ENCODE measurements at regions not wholly inside any gene's neighbourhood (a gene's known extent, or its start where the extent isn't known, plus 50 kb on each side); places are given as distances from the start of the nearest gene placed in this dataset.

DNA sequence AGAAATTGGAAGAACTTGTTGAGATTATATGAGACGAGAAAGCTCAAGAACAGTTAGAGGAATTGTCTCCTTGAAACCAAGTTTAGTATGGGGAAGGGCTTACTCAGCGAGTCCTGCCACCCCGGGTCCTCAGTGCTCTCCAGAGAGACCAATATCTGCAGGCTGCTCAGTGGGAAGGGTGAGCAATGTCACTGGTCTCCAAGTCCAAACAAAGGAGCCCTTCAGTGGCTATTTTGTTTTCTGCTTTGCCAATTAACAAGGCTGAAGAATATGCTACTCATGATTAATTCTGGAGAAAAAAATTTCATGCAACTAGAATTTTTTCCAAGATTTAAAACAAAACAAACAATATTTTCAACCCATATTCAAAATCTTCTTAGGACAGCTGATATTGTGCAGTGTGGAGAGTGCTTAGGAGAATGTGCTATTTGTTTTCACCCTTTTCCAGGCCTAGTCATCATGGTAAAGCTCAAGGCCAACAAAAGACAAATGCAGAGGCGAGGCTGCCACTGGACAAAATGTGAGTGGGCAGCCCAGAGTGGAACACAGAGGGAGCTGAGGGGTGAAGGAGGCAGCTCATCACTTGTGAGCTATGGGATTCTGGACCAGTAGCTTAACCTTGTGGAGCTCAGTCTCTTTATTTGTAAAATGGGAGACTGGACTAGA, 83.8 kb upstream of the TMEM17 start:
- TF ChIP-seq, protein P1, sequence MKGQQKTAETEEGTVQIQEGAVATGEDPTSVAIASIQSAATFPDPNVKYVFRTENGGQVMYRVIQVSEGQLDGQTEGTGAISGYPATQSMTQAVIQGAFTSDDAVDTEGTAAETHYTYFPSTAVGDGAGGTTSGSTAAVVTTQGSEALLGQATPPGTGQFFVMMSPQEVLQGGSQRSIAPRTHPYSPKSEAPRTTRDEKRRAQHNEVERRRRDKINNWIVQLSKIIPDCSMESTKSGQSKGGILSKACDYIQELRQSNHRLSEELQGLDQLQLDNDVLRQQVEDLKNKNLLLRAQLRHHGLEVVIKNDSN (IDR thresholded peaks at IDR 0.05): no peak
- TF ChIP-seq EP300 (IDR thresholded peaks at IDR 0.05; ENCODE audit: borderline replicate concordance): no peak
- no peak for TF ChIP-seq MAX (IDR thresholded peaks at IDR 0.05)
- TF ChIP-seq TAF1 (IDR thresholded peaks at IDR 0.05; ENCODE audit: low read depth): no peak
- no peak for TF ChIP-seq CREB1 (IDR thresholded peaks at IDR 0.05; ENCODE audit: low read depth)
- TF ChIP-seq TEAD4 (IDR thresholded peaks at IDR 0.05): no peak
- TF ChIP-seq YY1 (IDR thresholded peaks at IDR 0.05; ENCODE audit: low read depth): no peak
- TF ChIP-seq REST (IDR thresholded peaks at IDR 0.05; ENCODE audit: low read depth): no peak
- no peak for TF ChIP-seq EGR1 (IDR thresholded peaks at IDR 0.05)
- no peak for TF ChIP-seq FOXM1 (IDR thresholded peaks at IDR 0.05; ENCODE audit: borderline replicate concordance, low read depth)

- TF ChIP-seq, protein P1 (IDR thresholded peaks at IDR 0.05): no peak
- no peak for TF ChIP-seq EGR1 (IDR thresholded peaks at IDR 0.05)
- no peak for TF ChIP-seq REST (IDR thresholded peaks at IDR 0.05; ENCODE audit: low read depth)
- TF ChIP-seq MAX (IDR thresholded peaks at IDR 0.05): no peak
- TF ChIP-seq TAF1 (IDR thresholded peaks at IDR 0.05; ENCODE audit: low read depth): no peak
- no peak for TF ChIP-seq CEBPB (IDR thresholded peaks at IDR 0.05)
- TF ChIP-seq EP300 (IDR thresholded peaks at IDR 0.05; ENCODE audit: borderline replicate concordance): no peak
- TF ChIP-seq YY1 (IDR thresholded peaks at IDR 0.05; ENCODE audit: low read depth): no peak
- no peak for TF ChIP-seq FOXM1 (IDR thresholded peaks at IDR 0.05; ENCODE audit: borderline replicate concordance, low read depth)
- no peak for TF ChIP-seq CREB1 (IDR thresholded peaks at IDR 0.05; ENCODE audit: low read depth)
- no peak for TF ChIP-seq NFIC (IDR thresholded peaks at IDR 0.05)
- no peak for TF ChIP-seq TCF12 (IDR thresholded peaks at IDR 0.05; ENCODE audit: low read depth)
- no peak for TF ChIP-seq RAD21 (IDR thresholded peaks at IDR 0.05; ENCODE audit: low read depth)
- no peak for TF ChIP-seq ZBTB7A (IDR thresholded peaks at IDR 0.05; ENCODE audit: low read depth)
- TF ChIP-seq TEAD4 (IDR thresholded peaks at IDR 0.05): no peak
Measured at GRCh38 chr2:62587592-62587991, 81.6 kb upstream of the TMEM17 start.

- no peak for TF ChIP-seq EGR1 (IDR thresholded peaks at IDR 0.05)
- no peak for TF ChIP-seq TAF1 (IDR thresholded peaks at IDR 0.05; ENCODE audit: low read depth)
- TF ChIP-seq FOXM1 (IDR thresholded peaks at IDR 0.05; ENCODE audit: borderline replicate concordance, low read depth): no peak
- no peak for TF ChIP-seq REST (IDR thresholded peaks at IDR 0.05; ENCODE audit: low read depth)
- no peak for TF ChIP-seq TCF12 (IDR thresholded peaks at IDR 0.05; ENCODE audit: low read depth)
- TF ChIP-seq CEBPB (IDR thresholded peaks at IDR 0.05): no peak
- no peak for TF ChIP-seq TEAD4 (IDR thresholded peaks at IDR 0.05)
- no peak for TF ChIP-seq RAD21 (IDR thresholded peaks at IDR 0.05; ENCODE audit: low read depth)
- TF ChIP-seq, protein P1 (IDR thresholded peaks at IDR 0.05): no peak
- no peak for TF ChIP-seq CREB1 (IDR thresholded peaks at IDR 0.05; ENCODE audit: low read depth)
- TF ChIP-seq EP300 (IDR thresholded peaks at IDR 0.05; ENCODE audit: borderline replicate concordance): no peak
- no peak for TF ChIP-seq MAX (IDR thresholded peaks at IDR 0.05)
- no peak for TF ChIP-seq NFIC (IDR thresholded peaks at IDR 0.05)
- TF ChIP-seq YY1 (IDR thresholded peaks at IDR 0.05; ENCODE audit: low read depth): no peak
- no peak for TF ChIP-seq ZBTB7A (IDR thresholded peaks at IDR 0.05; ENCODE audit: low read depth)
Measured at GRCh38 chr2:62586981-62587380, 81.0 kb upstream of the TMEM17 start.

All from Ishikawa (cell line).